Activated CD8-positive, alpha-beta memory T cell treated with anti-CD3 and anti-CD28 coated beads for 24 hours (primary cell): ENCODE measurements at regions not wholly inside any gene's neighbourhood (a gene's known extent, or its start where the extent isn't known, plus 50 kb on each side); places are given as distances from the start of the nearest gene placed in this dataset.

ENCODE experiments used
- DNase-seq: peaks from one replicate; pipeline ENCODE4 v3.0.0-alpha.2; 2020

GRCh38 chr6:105786449-105786848 is 299.7 kb upstream of the PRDM1 start:
- no peak for DNase-seq

GRCh38 chr6:105785066-105785811 is 300.9 kb upstream of the PRDM1 start:
- no peak for DNase-seq

- no peak for DNase-seq
Measured at GRCh38 chr6:105784179-105784578, 302.0 kb upstream of the PRDM1 start.

- DNase-seq: no peak
Measured at GRCh38 chr6:105783333-105783935, 302.7 kb upstream of the PRDM1 start.

GRCh38 chr6:105781915-105782314 is 304.2 kb upstream of the PRDM1 start:
- DNase-seq: no peak

- DNase-seq: peak; percentile 66
Measured at GRCh38 chr6:105781248-105781647, 304.9 kb upstream of the PRDM1 start.

GRCh38 chr6:105780146-105780860 is 305.8 kb upstream of the PRDM1 start:
- DNase-seq: no peak

GRCh38 chr6:105779110-105779509 is 307.0 kb upstream of the PRDM1 start:
- DNase-seq: no peak

- no peak for DNase-seq
Measured at GRCh38 chr6:105775095-105775494, 311.0 kb upstream of the PRDM1 start.

GRCh38 chr6:105774247-105774646 is 311.9 kb upstream of the PRDM1 start:
- DNase-seq: no peak

GRCh38 chr6:105771313-105771970 is 314.7 kb upstream of the PRDM1 start:
- no peak for DNase-seq

- no peak for DNase-seq
Measured at GRCh38 chr6:105769987-105770386, 316.1 kb upstream of the PRDM1 start.

GRCh38 chr6:105769197-105769596 is 316.9 kb upstream of the PRDM1 start:
- no peak for DNase-seq

- no peak for DNase-seq
Measured at GRCh38 chr6:105767541-105767940, 318.6 kb upstream of the PRDM1 start.

- no peak for DNase-seq
Measured at GRCh38 chr6:105765239-105765638, 320.9 kb upstream of the PRDM1 start.

- DNase-seq: no peak
Measured at GRCh38 chr6:105764315-105764714, 321.8 kb upstream of the PRDM1 start.

GRCh38 chr6:105763866-105764265 is 322.3 kb upstream of the PRDM1 start:
- no peak for DNase-seq

GRCh38 chr6:105760746-105761145 is 325.4 kb upstream of the PRDM1 start:
- no peak for DNase-seq

GRCh38 chr6:105759946-105760345 is 326.2 kb upstream of the PRDM1 start:
- DNase-seq: no peak

- no peak for DNase-seq
Measured at GRCh38 chr6:105759015-105759414, 327.1 kb upstream of the PRDM1 start.

GRCh38 chr6:105757512-105758200 is 328.5 kb upstream of the PRDM1 start:
- no peak for DNase-seq

- DNase-seq: no peak
Measured at GRCh38 chr6:105755885-105756284, 330.3 kb upstream of the PRDM1 start.

- DNase-seq: no peak
Measured at GRCh38 chr6:105753620-105754211, 332.4 kb upstream of the PRDM1 start.
